ENCODE measurements at regions not wholly inside any gene's neighbourhood (a gene's known extent, or its start where the extent isn't known, plus 50 kb on each side); places are given as distances from the start of the nearest gene placed in this dataset.

GRCh38 chr19:27751044-27751391 lies 1461.9 kb downstream of the UQCRFS1 start:
- no peak for DNase-seq (ENCODE audit: low read depth)
- no peak for TF ChIP-seq CTCF (IDR thresholded peaks at IDR 0.05; ENCODE audit: control insufficient read depth, insufficient read depth, low read depth, low read length, missing control alignments)
- H3K4me3 ChIP-seq (ENCODE audit: control insufficient read depth, low read depth, low read length), result no peak overlapping the region

GRCh38 chr19:27750391-27751043 lies 1462.4 kb downstream of the UQCRFS1 start:
- DNase-seq (ENCODE audit: low read depth), result no peak
- no peak overlapping the region for H3K4me3 ChIP-seq (ENCODE audit: control insufficient read depth, low read depth, low read length)
- no peak for TF ChIP-seq CTCF (IDR thresholded peaks at IDR 0.05; ENCODE audit: control insufficient read depth, insufficient read depth, low read depth, low read length, missing control alignments)

DNA sequence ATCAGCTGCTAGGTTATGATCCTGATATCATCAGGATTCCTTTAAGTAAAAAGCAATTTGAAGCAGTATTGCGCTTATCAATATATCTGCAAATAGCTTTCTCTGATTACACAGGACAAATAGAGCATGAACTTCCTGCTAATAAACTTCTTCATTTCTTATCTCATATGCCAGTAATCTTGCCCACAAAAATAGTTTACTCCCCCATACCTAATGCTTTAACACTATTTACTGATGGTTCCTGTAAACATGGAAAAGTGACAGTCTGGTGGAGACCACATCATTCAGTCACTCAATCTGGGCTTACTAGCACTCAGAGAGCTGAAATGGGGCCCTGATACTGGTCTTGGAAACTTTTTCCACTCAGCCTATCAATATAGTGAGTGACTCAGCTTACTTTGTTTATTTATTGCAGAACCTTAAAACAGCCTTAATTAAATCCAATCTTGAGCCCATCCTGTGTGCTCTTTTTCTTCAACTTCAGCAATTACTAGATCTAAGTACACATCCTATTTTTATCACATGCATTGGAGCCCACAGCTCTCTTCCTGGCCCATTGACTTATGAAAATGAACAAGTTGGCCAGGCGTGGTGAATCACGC lies 1464.3 kb downstream of the UQCRFS1 start:
- H3K4me3 ChIP-seq (ENCODE audit: control insufficient read depth, low read depth, low read length), result no peak overlapping the region
- no peak for TF ChIP-seq CTCF (IDR thresholded peaks at IDR 0.05; ENCODE audit: control insufficient read depth, insufficient read depth, low read depth, low read length, missing control alignments)
- DNase-seq (ENCODE audit: low read depth), result no peak

GRCh38 chr19:27746691-27747380 lies 1466.1 kb downstream of the UQCRFS1 start:
- H3K4me3 ChIP-seq (ENCODE audit: control insufficient read depth, low read depth, low read length), result no peak overlapping the region
- no peak for DNase-seq (ENCODE audit: low read depth)
- no peak for TF ChIP-seq CTCF (IDR thresholded peaks at IDR 0.05; ENCODE audit: control insufficient read depth, insufficient read depth, low read depth, low read length, missing control alignments)

GRCh38 chr19:27745978-27746542 lies 1466.9 kb downstream of the UQCRFS1 start:
- no peak for DNase-seq (ENCODE audit: low read depth)
- H3K4me3 ChIP-seq (ENCODE audit: control insufficient read depth, low read depth, low read length), result no peak overlapping the region
- no peak for TF ChIP-seq CTCF (IDR thresholded peaks at IDR 0.05; ENCODE audit: control insufficient read depth, insufficient read depth, low read depth, low read length, missing control alignments)

GRCh38 chr19:27744926-27745768 lies 1467.8 kb downstream of the UQCRFS1 start:
- DNase-seq (ENCODE audit: low read depth), result no peak
- TF ChIP-seq CTCF (IDR thresholded peaks at IDR 0.05; ENCODE audit: control insufficient read depth, insufficient read depth, low read depth, low read length, missing control alignments), result no peak
- no peak overlapping the region for H3K4me3 ChIP-seq (ENCODE audit: control insufficient read depth, low read depth, low read length)
